ENCODE measurements at regions not wholly inside any gene's neighbourhood (a gene's known extent, or its start where the extent isn't known, plus 50 kb on each side); places are given as distances from the start of the nearest gene placed in this dataset.

- Histone ChIP-seq H3K9me3 (ENCODE audit: insufficient read depth, low read length) (no peaks in the 10 kb centered on the region), H3K4me2 (ENCODE audit: low read depth, low read length, poor library complexity, severe bottlenecking) (no peak overlapping the region), H3F3A (ENCODE audit: insufficient read depth) (no peaks in the 10 kb centered on the region), H3K9me2 (replicated peaks; ENCODE audit: insufficient read depth, low read length) (no peaks in the 10 kb centered on the region), H3K36me3 (ENCODE audit: low read length) (no peaks in the 10 kb centered on the region), H3K27me3 (ENCODE audit: low read length) (no peaks in the 10 kb centered on the region), H4K20me1 (ENCODE audit: low read depth, low read length) (no peaks in the 10 kb centered on the region), H3K79me2 (ENCODE audit: insufficient read depth, low read length) (no peaks in the 10 kb centered on the region), H2AFZ (ENCODE audit: low read depth, low read length, severe bottlenecking) (no peak overlapping the region), H3K4me3 (ENCODE audit: insufficient read depth, low read length, poor library complexity, severe bottlenecking) (no peak overlapping the region), H3K9ac (ENCODE audit: low read length) (no peak overlapping the region), H3K27ac (ENCODE audit: low read depth, low read length) (no peak overlapping the region)
- TF ChIP-seq EZH2phosphoT487 (conservative IDR thresholded peaks at IDR 0.05; ENCODE audit: low read length) (no peak), CTCF (IDR thresholded peaks at IDR 0.05; ENCODE audit: insufficient read depth, low read length, poor library complexity, severe bottlenecking) (no peak)
Measured at GRCh38 chr5:89277816-89278215, 394.8 kb upstream of the MEF2C start.

- H3K4me2 ChIP-seq (ENCODE audit: low read depth, low read length, poor library complexity, severe bottlenecking): no peak overlapping the region
Measured at GRCh38 chr5:89276566-89277305, 393.8 kb upstream of the MEF2C start.

GRCh38 chr5:89275066-89275855, 392.3 kb upstream of the MEF2C start:
- H3K27me3 ChIP-seq (ENCODE audit: low read length): no peaks in the 10 kb centered on the region
- no peak overlapping the region for H2AFZ ChIP-seq (ENCODE audit: low read depth, low read length, severe bottlenecking)
- no peak overlapping the region for H3K4me3 ChIP-seq (ENCODE audit: insufficient read depth, low read length, poor library complexity, severe bottlenecking)
- no peak overlapping the region for H3K9ac ChIP-seq (ENCODE audit: low read length)
- H3F3A ChIP-seq (ENCODE audit: insufficient read depth): no peaks in the 10 kb centered on the region
- H4K20me1 ChIP-seq (ENCODE audit: low read depth, low read length): no peaks in the 10 kb centered on the region
- TF ChIP-seq EZH2phosphoT487 (conservative IDR thresholded peaks at IDR 0.05; ENCODE audit: low read length): no peak
- TF ChIP-seq CTCF (IDR thresholded peaks at IDR 0.05; ENCODE audit: insufficient read depth, low read length, poor library complexity, severe bottlenecking): no peak
- H3K4me2 ChIP-seq (ENCODE audit: low read depth, low read length, poor library complexity, severe bottlenecking): no peak overlapping the region
- no peak overlapping the region for H3K27ac ChIP-seq (ENCODE audit: low read depth, low read length)
- no peaks in the 10 kb centered on the region for H3K9me2 ChIP-seq (replicated peaks; ENCODE audit: insufficient read depth, low read length)
- no peaks in the 10 kb centered on the region for H3K9me3 ChIP-seq (ENCODE audit: insufficient read depth, low read length)
- no peaks in the 10 kb centered on the region for H3K79me2 ChIP-seq (ENCODE audit: insufficient read depth, low read length)
- no peaks in the 10 kb centered on the region for H3K36me3 ChIP-seq (ENCODE audit: low read length)

More at GRCh38 chr5:89276566-89277305, 393.8 kb upstream of the MEF2C start:
- no peaks in the 10 kb centered on the region for H3F3A ChIP-seq (ENCODE audit: insufficient read depth)
- H3K27me3 ChIP-seq (ENCODE audit: low read length): no peaks in the 10 kb centered on the region
- H3K4me3 ChIP-seq (ENCODE audit: insufficient read depth, low read length, poor library complexity, severe bottlenecking): no peak overlapping the region
- TF ChIP-seq EZH2phosphoT487 (conservative IDR thresholded peaks at IDR 0.05; ENCODE audit: low read length): no peak
- TF ChIP-seq CTCF (IDR thresholded peaks at IDR 0.05; ENCODE audit: insufficient read depth, low read length, poor library complexity, severe bottlenecking): no peak
- no peak overlapping the region for H2AFZ ChIP-seq (ENCODE audit: low read depth, low read length, severe bottlenecking)
- H3K79me2 ChIP-seq (ENCODE audit: insufficient read depth, low read length): no peaks in the 10 kb centered on the region
- no peaks in the 10 kb centered on the region for H3K9me3 ChIP-seq (ENCODE audit: insufficient read depth, low read length)
- no peaks in the 10 kb centered on the region for H3K36me3 ChIP-seq (ENCODE audit: low read length)
- no peaks in the 10 kb centered on the region for H4K20me1 ChIP-seq (ENCODE audit: low read depth, low read length)
- H3K27ac ChIP-seq (ENCODE audit: low read depth, low read length): no peak overlapping the region
- no peaks in the 10 kb centered on the region for H3K9me2 ChIP-seq (replicated peaks; ENCODE audit: insufficient read depth, low read length)
- H3K9ac ChIP-seq (ENCODE audit: low read length): no peak overlapping the region

All from SU-DHL-6 (cell line).